Inflammatory macrophage treated with lipopolysaccharide for 4 hours (primary cell): ENCODE measurements at regions not wholly inside any gene's neighbourhood (a gene's known extent, or its start where the extent isn't known, plus 50 kb on each side); places are given as distances from the start of the nearest gene placed in this dataset.
"Not testable (repeated sequence)": the region's sequence is repeated elsewhere in the genome, so short reads cannot be mapped to it uniquely, and the experiment has no call there.

Source experiments
- DNase-seq: peaks from one replicate; pipeline ENCODE4 v3.0.0-alpha.2; 2020

DNA sequence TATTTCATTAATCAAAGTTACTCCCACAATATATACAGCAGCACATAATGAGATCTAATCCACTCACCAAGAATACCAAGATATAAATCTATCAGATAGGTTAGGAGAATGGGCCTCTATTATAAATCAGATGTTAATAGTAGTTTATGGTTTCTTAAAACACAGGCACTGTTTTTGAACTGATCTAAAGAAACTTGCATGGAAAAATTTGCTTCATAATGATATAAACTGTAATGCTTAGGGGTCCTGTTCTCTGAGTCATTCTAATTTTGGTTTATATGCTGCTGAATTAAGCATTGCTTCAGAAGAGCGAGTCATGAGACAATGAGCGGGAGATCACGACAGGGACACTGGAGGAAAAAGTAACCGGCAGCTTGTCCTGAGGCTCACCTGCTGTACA is 113.3 kb upstream of the OTUD4 start:
- no peak for DNase-seq

DNA sequence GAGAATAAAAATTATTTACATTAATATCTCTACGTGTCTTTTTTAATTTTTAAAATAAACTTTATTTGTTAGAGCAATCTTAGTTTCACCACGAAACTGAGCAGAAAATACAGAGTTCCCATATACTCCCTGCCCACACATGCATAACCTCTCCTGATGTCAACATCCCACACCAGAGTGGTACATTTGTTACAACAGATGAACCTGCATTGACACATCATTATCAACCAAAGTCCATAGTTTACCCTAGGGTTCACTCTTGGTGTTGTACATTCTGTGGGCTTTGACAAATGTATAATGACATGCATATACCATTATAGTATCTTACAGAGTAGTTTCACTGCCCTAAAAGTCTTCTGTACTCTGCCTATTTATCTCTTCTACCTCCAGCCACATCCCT is 110.6 kb upstream of the OTUD4 start:
- DNase-seq = no peak

DNA sequence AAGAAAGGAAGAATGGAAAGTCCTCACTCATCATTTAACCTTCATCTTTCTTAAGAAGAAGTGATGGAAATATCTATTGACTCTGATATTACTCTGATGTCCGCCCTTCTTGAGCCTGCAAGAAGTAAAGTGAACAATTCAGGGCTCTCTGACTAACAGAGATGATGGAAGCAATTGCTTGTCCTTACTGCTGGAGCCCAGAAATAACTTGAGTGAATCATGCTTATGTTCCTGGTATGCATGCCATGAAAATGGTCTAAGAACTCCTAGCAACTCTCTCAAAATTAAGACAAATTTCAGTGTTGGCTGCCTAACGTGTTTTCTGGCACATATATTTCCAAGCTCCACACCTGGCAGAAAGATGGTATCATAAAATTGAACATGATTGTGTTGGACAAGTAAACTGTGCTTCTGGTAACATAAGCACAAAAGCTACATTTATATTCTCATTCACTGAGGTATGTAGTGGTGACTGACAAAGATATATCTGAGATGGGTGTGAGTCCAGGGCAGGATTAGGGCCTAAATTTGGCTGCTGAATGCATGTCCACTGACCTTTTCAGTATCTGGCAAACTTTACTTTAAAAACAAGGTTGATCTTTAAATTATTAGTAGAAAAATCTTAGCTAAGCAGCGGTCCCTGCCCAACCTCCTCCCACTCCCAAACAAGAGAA is 109.2 kb upstream of the OTUD4 start:
- no peak for DNase-seq

DNA sequence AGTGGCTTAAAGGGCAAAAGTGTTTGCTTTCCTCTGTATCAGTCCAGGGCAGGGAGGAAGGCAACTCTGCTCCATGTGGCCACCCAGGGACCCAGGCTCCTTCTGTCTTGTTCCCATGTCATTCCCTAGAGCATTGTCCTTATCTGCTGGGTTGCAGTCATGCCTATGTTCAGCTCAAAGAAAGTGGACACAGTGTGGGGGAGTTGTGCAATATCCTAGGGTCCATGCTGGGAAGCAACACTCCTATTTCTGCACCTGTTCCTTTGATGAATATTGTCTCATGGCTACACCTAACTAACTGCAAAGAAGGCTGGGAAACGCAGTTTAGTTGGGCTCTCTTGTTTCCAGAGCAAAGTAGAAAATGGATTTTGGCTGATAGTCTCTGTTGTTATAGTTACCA is 107.0 kb upstream of the OTUD4 start:
- DNase-seq = no peak

DNA sequence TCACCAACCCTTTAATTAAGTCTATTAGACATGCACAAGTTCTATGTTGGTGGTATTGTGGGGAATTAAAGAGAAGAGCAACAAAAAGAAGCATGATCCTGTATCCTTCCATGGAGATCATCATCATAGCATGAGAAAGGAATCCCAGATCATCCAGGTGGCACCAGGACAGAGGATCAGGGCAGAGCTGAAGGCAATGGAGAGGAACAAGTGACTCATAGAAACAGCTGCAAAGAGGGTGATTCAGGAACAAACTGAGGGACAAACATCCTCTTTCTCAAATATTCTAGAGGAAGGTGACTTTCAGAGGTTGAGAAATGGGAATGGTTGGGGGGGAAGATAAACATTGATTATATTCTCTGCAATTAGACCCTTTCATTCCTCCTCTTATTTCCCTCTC is 105.5 kb upstream of the OTUD4 start:
- no peak for DNase-seq

DNA sequence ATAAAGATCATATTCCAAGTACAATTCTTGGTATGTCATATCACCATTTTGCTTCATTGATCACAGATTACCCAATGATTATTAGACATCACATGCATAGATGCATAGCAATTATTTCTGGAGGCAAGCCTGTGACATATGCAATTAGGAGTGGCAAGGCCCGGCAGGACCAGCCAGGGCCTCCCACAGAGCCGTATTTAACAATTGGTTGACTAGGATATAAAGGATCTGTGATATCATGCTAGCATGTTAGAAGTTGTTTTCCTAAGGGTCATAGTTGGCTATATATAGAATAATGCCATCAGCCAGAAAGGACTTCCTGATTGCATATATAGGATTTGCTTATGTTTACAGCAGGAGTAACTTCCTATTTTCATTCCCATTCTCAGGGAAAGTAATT is 103.5 kb upstream of the OTUD4 start:
- peak; percentile 6 for DNase-seq

DNA sequence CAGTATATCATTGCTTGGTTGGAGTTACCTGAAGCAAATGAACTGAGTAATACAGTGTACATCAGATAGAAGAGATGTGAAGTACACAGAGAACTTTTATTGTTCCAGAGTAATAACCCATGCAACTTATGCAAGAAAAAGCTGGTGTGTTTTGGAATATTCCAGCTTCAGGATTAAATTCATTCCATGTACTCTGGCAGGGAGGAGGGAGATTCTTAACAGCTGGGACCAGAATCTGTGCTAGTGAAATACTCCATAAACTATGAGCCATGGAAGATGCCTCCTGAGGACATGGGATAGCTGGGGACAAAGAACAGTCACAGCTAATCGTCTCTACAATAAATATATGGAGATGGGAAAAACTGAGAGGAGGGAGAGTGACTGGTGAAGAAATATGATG is 101.6 kb upstream of the OTUD4 start:
- no peak for DNase-seq

DNA sequence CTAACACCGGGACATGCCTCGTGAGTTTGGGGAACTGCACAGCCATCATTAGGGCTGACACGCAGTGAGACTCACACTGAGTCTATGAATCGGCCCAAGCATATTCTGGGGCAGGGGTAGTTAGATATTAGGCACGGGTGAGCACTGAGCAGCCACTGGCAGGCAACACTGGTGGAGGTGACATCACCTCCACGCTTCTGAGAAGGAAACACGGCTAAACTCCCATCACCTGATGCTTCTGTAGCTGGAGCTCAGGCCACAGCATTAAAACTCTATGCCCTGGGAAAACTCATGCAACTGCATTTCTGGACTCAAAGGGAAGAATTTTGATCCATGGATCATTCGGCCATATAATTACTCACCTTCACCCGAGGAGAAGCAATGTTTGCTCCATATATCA is 100.8 kb upstream of the OTUD4 start:
- DNase-seq = no peak

DNA sequence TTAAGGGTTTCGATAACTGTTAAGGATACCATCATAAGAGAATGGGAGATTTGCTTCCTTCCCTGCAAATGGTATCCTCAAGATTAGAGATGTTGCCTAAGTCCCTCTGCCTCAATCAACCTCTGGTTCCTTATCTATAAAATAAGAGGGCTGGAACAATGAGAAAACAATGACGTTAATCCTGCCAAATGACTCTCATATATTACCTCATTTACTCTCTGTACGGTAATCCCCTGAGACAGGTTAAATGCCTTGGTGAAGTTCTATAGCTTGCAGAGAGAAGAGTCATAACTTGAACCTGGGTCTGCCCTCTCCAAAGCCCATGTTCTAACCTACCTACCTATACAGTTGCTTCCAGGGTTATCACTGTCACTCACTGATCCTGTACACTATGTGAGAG is 100.2 kb upstream of the OTUD4 start:
- no peak for DNase-seq

DNA sequence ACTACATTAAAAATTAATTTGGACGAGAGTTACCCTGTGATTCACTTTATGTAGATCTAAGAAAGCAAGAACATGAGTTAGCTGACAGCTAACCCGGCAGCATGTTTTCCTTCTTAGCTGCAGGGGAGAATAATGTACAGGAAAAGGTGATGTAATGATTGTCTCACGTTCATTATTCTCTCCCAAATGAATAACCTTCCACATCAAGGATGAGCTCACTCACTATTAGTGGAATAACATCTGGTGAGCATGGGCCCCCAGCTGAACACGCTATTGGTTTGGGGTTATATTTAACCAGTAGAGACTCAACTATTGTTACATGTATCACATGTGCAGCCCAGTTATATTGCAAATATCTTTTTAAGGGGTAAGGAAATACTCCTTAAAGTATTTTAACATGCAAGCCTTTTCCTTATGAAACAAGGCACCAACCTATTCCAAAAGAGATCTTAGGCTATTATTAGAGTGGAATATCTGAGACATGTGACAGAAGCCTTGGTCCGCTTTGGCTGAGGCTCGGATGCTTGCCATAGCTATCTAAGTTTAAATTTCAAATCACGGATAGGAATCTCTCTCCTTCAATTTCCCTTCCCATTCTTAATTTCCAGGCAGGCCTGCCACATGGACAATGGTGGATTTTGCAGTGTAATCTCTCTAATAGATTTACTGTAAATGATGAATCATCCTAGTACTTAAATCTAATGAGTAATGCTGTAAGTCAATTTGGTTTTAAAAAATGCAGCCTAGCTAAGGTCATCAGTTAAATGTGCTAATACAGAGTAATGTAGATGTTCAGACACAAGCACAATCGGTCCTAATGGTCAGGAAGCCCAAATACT is 99.0 kb upstream of the OTUD4 start:
- no peak for DNase-seq

DNA sequence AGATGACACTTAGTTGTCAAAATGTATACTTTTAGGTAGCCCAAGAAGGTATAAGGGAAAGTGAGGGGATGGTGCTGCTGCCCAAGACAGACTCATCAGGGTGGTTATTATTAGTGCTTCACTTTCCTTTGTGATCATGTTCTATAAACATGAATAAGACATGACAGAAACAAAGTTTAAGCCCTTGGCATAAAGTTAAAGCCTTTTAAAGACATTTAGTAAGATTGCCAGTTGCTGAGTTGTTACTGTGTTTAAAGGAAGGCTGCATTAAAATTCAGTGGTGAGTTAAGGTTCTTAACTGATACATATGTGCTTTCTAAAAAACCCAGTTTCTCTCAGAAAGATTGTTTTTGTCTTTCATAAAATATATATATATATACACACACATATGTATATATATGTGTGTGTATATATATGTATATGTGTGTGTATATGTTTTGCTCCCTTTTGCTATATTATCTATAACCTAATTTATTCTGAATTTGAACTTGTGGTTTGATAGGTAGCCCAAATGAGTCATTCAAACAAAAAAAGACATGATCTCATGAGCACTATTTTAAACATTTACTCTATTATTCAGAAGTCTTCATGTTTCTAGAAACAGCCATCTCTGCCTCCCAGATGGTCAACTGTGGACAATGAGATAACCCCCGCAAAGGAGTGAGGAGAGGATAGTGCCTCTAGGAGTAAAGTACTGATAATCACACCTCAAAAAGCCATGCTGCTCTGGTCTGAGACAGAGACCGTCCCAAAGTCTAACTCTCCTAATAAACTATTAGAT is 98.1 kb upstream of the OTUD4 start:
- no peak for DNase-seq

DNA sequence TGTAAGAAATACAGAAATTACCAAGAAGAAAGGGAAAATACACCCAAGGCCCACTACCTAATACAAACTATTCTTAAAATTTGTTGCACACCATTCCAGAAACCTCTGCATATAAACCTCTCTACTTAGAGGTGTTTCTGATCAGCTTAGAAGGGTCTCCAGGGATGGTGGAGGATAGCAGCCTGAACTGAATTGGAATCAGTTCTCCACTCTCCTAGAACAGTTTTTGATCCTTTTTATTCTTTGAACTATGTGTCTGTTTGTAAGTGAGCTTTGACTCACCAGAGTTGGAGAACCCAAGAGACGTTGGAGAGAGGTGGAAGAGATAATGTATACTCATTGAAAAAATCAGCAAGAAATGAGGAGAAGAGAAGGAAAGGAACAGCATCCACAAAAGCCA is 96.6 kb upstream of the OTUD4 start:
- no peak for DNase-seq

DNA sequence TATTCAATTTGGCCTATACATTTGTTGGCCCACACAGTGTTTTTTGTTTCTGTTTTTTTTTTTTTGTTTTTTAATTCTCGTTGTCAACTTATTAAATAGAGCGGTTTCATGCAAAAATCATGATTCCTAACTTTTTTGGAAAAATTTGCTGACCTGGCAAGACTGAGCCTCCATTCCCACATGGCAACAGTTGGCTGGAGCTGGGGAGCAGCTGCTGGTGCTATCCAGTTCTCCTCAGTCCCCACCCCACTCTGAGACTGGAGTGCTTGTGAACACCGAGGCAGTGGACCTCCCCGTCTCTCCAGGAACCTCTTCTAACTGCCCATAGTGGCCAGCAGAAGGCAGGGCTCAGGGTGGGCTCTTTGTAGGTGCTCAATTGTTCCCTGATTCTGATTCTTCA is 95.7 kb upstream of the OTUD4 start:
- no peak for DNase-seq

DNA sequence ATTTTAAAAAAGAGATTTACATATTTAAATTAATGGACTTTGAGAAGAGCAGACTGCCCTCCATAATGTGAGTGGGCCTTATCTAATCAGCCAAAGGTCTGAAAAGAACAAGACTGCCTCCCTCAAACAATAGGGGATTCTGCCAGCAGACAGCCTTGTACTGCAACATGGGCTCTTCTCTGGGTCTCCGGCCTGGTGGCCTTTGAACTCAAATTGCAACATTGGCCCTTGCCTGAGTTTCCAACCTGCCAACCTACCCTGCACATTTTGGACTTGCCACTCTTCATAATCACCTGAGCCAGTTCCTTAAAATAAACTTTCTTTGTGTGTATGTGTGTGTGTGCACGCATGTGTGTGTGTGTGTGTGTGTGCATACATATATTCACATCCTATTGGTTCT is 90.8 kb upstream of the OTUD4 start:
- no peak for DNase-seq

DNA sequence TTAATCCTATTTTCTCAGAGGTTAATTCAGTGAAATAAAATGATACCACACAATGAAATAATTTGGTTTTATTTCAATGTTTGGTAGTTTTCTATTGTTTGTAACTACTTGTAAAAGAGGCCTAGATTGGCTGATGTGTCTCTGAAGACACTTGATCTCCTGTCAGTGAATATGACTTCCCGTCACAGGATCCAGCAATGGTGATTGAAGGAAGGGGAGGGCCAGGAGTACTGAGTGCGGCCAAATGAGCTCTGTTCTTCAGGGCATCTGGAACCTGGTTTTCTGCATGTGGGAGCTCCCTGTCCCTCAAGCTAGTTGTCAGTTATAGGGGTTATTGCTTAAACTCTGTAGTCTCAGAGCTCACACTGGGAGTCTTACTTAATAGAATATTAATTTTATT is 86.5 kb upstream of the OTUD4 start:
- DNase-seq = no peak

DNA sequence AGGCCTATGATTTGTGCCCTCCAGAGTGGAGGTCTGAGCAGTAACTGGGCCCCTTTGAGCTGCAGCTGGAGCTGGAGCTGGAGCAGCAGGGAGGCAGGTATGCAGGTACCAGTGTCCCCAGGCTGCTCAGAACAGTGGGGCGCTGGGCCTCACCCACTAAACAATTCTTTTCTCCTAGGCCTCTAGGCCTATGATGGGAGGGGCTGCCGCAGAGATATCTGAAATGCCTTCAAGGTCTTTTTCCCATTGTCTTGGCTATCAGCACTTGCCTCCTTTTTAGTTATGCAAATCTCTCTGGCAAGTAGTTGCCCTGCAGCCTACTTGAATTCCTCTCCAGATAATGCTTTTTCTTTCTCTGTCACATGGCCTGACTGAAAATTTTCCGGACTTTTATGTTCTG is 79.7 kb upstream of the OTUD4 start:
- no peak for DNase-seq

DNA sequence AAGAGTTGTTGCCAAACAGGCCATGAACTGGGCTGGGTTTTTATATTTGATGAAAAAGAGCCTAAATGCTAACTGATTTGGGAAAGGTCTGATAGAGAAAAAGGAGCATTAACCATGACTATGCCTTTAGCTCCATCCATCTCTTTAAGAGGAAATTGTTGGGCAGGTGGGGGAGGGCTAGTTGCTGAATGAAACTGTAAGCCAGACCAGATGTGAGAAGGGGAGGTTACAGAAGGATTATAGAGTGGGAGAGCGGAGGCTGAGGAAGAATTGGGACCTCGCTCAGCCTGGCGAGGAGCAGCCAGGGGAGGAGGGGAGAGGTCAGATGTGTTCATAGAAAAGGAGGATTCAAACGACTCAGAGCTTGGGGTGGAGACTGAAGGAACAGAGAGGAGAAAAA is 74.9 kb upstream of the OTUD4 start:
- DNase-seq = not testable (repeated sequence)

DNA sequence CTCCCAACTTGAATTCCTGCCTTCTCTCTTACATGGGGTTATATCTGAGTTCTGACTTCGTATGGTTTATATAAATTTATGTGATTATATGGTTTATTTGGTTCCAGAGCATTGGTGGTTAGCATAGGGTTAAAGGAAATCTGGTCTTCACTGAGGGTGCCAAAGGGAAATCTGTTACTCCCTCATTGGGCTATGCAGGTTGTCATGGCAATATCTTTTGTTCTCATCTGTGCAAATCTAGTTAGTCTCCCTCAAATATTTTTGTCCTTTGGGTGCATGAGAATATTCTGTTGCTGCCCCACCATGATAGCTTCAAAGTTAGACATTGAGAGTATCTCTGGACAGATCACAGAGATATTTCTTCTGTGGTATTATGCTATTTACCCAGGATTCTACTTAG is 71.8 kb upstream of the OTUD4 start:
- no peak for DNase-seq

DNA sequence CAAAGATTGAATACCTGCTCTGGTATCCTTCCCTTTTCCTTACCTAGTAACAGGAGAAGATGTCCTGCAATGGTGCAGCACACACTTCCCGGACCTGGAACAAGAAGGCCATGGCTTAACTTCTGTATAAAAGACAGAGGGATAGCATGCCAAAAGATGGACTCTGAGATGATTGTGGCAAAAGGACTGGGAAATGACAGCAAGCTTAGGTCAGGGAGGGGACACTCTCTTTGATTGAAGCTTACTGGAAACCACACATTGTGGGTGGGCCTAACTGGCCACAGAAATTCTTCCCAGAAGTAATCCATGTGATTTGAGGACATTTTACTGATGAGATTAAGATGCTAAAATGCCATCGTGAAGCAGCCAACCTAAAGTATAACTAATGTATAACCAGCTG is 71.0 kb upstream of the OTUD4 start:
- no peak for DNase-seq

DNA sequence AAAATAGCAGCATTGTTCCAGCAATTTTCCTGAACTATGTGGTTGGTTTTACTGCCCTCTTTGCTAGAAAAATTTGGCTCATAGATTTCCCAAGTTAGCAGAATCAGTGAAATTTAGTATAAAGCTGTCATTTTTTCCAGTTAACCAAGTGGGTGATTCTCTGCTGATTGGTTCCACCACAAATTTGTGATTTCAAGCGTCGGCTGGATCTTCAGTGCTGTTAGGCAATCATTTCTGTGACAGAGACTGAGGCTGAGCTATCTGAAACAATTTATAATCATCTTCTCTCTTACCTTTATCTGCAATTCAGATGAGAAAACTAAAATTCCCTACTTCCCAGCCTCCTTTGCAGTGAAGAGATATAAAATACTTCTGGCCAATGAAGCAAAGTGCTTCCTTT is 68.6 kb upstream of the OTUD4 start:
- no peak for DNase-seq

DNA sequence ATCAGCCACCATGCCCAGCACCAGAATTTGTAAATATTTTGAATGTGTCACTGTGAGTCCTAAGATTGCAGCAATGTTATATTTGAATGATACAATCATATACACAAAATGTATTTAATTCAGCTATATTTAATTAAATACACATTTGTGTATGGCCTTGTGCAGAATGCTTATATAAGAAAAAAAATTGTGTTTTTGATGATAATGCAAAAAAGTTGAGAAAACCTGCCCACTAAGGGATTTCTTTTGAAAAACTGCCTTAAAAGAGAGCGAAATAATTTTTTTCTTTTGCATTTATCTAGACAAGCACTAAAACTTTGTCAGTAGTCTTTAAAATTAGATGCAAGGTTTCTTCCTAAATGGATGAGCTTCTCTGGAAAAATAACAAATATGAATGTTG is 68.1 kb upstream of the OTUD4 start:
- no peak for DNase-seq

DNA sequence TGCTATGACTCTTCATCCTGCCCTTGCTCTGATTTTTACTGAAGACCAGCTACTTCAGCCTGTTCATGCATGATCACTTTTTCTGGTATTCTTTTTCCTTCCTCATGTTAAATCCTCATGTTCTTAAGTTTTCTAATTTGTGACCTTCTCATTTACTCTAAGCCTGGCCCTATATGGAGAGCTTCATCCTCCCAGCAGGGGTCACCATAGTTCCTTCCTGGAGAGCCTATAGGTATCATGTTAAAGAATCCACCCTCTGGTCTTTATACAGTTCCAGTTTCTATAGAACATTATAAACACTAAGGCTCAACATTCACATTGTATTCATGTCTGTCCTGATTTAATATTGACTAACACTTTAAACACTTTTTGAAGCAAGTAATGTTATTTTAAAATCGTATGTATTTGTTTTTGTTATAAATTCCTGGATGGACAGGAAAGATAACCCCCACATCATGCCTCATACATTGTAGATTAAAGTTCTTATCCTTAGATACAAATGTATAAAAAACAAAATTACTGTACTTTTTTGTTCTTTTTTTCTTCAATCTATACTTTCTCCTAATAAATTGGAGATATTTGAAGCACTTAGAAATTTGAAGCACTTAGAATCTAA is 53.8 kb upstream of the OTUD4 start:
- DNase-seq = peak; percentile 68

DNA sequence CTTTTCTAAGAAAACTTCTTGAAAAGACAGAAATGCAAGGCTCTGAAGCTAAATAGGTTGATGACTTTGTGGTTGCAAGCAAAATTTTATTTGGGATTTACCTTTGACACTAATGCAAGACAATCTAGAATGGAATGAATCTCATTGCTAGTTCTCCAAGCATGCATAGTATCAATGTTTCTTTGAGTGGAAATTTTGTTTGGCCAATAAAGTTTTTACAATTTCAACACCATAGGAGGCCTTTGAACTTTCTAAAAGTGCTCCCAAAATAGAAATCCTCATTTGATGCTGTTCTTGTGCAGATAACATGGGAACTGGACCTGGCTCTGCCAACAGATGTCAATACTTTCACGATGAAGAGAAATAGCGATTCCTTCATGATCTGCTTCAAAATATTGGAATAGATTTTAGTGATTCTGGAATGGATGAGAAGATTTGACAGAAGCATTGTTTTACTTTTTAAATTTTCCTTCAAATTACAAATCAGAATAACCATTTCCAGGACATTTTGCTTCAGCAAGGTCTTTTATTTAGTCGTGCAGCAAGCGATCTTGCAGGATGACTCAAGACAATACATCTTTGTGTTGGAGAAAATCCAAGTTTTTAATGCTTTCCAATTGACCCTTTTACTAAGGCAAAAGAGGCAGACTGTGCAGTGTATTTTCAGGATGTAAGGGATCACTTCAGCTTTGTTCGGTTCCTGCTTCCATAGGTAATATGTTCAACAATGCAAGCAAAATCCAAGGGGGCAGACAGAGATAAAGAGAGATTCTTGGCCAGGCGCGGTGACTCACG is 51.7 kb upstream of the OTUD4 start:
- DNase-seq = no peak
